Ecto neural progenitor cell (in vitro differentiated cells): ENCODE measurements at regions not wholly inside any gene's neighbourhood (a gene's known extent, or its start where the extent isn't known, plus 50 kb on each side); places are given as distances from the start of the nearest gene placed in this dataset.

Source experiments
- DNase-seq: peaks from one replicate; pipeline ENCODE4 v3.0.0-alpha.2; 2018; ENCODE audit warnings: low spot score

DNA sequence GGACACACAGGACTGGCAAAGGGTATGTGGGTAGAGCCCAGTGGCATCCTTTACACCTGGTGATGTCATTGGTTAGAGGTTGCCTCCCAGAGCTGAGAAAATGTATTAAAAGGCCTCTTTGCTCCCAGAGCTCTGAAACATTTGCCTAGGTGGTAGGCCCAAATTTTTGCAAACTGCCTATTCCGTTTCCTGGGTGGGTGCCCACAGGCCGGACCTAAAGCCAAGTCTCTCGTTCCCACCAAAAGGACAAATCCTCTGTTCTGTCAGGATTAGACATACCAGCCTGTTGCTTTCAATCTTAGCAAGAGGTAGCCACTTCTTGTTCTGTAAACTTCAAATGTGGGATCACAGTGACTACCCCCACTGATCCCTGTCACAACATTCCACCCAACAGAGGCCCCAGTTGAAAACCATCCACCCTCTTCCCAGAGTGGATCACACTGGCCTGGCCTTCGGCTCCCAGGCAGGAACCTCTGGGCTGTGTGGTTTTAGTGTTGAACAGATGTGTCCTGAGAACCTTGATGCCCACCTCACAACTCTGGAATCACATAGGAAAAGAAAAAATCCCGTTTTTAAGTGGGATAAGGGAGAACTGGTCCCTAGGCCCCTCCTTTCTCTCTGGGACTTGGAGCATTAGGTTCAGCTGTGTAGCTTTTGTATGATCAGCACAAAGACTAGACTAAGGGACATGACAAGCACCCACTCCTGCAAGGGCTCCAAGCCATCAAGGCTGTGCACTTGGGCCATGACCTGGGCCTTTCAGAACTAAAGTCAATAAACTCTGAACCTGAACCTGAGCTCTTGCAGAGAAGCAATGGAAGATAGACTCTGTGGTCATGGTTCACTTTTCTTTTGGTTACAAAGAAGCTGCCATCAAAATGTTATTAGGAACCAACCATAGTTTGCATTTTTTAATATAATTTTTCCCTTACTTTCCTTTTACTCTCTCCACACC is 211.3 kb downstream of the CYP26B1 start:
- no peak for DNase-seq

DNA sequence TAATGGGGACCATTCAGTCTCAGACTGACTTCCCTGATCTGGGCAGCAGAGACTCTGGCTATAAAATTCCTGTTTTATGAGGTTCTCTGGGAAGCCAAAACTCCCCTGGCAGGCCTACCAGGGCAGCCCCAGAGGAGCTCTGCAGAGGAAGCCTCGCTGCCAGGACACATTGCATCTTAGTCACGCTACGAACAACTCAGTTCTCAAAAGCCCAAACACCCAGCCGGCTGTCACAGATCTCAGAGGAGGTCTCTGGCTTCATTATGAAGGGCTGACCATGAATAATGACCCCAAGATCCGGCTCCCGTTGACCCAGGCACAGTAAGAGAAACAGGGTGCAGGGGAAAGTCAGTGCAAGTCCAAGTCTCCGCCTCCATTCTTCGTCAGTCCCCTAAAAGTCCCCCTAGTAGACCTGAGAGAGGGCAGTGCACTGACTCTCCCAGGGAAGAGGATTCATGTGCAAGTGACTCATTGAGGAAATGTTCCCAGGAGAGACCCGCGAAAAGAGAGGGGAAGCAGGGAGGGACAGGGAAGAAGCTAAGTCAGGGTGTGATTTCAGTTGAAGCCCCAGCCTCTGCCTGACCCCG is 212.3 kb downstream of the CYP26B1 start:
- no peak for DNase-seq

DNA sequence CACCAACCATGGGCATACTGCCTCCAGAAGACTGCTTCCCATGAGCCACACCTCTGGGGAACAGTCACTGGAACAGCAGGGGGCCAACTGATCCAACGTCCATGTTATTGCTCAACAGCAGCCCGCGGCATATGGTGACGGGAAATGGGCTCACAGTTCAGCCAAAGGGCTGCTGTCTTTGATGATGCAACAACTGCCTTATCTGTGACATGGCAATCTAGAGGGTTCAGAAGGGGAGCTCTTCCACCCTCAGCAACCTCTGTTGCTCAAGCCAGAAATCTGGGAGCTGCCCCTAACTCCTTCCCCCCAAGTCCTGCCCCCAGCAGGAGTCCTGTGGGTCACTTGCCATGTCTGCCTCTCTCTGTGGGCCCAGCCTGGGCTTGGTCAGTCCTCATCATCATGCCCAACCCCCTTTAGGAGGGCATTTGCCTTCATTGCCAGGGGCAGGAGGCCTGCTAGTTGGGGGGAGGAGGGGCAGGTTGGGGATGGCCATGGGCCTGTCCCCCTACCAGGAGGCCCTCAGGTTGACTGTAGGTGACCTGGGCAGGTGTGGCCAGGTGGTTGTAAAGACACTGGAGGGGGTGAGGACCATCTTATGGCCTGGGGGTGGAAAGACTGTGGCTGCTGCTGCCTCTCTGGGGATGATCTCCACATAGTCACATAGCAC is 212.9 kb downstream of the CYP26B1 start:
- DNase-seq, result no peak

DNA sequence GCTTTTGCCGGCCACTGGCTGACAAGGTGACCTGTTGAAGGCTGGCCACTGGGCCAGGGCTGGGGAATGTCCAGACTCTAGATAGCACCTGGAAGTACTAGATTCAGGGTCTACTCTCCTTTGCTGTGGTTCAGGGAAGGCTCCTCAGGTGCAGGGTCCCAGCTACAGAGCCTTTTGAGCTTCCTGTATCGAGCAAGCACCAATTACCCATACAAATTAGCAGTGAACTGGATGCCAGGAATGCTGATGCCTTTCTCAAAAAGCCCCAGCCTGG is 213.4 kb downstream of the CYP26B1 start:
- no peak for DNase-seq

DNA sequence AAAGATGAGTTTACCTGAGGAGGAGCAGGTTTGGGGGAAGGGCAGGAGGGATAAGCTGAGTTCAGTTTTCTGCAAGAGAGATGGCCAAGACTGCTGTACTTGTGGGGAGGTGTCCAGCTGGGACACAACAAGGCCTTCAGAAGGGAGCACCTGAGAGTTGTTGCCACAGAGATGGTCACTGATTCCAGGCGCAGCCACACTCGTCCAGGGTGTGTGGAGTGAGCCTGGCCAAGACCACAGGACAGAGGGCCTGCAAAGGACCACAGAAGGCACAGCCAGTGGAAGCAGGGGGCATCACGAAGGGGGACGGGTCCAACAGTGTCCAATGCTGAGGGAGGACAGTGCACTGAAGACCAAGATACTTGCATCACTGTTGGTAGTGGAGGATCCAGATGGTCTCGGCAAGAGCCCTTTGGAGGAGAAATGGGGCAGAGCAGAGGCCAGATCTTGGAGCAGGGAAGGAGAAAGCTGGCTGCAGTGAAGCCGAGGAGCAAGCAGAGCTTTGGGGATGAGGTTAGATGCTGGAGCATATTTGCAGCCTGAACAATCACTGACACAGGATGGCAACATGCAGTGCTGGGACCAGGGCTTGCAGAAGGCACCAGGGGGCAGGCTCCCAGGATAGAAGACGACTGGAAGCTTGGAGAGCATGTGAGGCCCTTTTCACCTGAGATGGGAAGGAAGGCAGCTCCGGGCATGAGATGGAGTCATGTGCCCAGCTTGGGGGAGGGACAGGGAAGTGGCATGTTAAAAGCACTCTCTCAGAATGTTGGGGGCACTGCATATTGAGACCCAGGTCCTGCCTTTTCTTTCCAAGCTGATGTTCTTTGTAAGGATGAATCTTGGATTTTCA is 214.0 kb downstream of the CYP26B1 start:
- no peak for DNase-seq

DNA sequence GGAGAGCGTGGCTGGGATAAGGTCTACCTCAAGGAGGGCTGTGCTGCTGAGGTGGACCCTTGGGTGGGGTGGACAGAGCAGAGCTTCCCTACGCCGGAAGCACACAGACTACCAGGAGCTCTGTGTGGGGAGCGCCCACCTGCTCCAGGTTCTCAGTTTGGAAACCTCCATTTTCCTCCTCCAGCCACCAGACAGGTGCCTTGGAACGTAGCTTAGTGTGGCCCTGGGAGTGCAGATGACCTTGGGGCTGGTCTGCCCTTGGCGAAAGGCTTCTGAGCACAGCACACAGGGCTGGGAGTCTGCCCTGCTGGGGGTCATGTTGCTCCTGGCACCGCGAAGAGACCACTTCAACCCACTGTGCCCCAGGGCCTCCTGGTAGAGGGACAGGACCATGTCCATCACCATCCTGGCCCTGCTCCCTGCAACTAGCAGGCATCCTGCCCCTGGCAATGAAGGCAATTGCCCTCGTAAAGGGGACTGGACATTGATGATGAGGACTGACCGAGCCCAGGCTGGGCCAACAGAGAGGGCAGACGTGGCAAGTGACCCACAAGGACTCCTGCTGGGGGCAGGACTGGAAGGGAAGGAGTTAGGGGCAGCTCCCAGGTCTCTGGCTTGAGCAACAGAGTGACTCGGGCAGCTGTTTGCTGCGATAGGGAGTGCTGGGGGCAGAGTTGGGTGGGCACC is 214.7 kb downstream of the CYP26B1 start:
- DNase-seq, result peak; percentile 28

DNA sequence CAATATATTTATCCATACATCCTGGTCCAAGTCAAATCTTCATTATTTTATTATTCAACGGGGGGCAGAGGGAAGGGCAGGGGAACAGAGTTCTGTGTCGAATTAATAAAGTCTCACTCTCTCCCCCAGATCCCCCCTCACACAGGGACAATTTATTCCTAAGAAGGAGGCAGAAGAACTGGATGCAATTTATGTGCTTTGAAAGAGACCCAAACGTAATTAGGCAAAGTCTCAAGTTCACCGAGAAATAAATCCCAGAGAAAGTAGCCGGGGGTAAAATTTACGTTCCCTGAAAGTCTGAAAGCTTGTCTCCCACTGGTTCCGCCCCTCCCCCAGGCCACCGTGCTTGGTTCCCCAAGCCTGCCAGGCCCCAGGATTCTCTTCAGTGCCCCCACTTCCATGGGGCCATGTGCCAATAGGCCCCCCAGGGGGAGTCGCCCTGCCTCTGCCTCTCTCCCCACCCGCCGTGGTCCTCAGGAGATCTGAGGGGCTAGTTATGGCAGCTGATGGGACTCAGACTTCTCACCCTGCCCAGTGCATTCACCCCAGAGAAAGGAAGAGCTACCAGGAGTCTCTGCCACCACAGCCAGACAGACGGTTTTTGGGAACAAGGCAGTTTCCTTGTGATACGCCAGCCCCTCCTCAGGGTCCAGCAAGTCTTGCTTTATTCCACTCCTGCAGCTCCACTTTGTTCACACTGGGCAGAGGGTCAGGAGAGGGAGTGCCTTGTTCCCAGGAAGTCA is 215.5 kb downstream of the CYP26B1 start:
- DNase-seq, result peak; percentile 36

DNA sequence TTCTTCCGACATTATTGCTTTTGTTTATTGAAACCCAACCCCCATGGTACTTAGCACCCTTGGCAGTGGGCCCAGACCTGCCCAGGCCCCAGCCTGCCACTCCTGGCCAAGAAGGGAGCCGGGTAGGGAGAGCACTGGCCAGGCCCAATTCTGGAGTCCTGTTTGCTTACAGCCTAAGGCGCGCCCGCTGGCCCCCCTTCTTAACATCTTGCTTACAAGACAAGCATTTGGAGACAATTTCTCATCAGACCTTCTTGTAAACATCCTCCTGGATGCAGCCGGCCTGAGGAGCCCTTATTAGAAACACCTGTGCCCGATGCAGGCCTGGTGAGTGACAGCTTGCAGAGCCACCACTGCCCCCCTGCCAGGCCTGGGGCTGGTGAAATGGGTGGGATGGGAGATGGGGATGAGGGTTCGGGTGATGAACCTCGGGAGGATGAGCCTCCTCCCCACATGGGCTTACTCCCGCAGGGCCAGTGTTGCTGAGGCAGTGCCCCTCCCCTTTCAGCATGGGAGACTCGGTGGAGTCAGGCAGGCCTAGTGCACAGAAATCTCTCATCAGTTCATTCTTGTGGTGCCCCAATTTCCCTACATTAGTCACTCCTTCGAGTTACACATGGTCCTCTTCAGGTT is 217.5 kb downstream of the CYP26B1 start:
- peak; percentile 33 for DNase-seq

DNA sequence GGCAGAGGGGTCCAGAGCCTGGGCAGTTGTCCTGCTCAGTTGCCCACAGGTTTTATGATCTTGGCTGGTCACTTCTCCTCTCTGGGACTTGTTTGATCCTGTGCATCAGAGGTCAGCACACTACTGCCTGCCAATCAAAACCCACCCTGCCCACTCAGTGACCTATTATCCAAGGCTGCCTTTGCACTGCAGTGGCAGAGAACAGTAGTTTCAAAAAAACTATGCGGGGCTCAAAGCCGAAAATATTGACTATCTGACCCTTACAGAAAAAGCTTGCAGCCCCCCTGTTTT is 218.2 kb downstream of the CYP26B1 start:
- DNase-seq, result no peak

DNA sequence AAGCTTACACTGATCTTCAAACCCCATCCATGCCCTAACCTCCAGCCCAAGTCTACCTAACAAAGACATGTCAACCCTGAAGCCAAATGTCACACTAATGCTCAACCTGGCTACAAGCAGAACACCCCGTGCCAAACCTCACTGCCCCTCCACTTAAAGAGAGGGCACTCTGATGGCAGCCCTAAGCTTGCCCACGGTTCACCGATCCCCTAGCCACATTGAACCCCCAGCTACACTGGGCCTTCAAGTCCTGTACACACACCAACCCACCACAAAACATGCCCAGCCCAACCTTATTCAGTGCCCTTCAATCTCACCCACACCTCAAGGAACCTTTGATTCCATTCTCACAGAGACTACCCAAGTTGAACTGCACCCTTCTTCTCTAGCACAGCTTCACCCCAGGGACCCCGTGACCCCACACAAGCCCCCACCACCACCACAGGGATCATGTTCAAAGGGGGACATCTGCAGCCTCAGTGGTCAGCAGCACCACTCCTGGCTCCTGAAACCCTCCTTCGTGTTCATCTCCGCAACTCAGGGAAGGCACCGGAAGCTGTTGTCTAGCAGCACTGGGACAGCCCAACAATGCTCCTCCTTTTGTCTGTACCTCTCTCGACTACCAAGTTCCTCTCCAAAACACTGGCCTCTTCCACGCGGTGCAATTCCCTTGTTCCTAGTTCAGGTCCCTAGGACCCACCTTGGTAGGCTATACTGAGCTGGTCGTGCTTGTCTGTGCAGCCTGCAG is 218.8 kb downstream of the CYP26B1 start:
- DNase-seq, result peak; percentile 33

DNA sequence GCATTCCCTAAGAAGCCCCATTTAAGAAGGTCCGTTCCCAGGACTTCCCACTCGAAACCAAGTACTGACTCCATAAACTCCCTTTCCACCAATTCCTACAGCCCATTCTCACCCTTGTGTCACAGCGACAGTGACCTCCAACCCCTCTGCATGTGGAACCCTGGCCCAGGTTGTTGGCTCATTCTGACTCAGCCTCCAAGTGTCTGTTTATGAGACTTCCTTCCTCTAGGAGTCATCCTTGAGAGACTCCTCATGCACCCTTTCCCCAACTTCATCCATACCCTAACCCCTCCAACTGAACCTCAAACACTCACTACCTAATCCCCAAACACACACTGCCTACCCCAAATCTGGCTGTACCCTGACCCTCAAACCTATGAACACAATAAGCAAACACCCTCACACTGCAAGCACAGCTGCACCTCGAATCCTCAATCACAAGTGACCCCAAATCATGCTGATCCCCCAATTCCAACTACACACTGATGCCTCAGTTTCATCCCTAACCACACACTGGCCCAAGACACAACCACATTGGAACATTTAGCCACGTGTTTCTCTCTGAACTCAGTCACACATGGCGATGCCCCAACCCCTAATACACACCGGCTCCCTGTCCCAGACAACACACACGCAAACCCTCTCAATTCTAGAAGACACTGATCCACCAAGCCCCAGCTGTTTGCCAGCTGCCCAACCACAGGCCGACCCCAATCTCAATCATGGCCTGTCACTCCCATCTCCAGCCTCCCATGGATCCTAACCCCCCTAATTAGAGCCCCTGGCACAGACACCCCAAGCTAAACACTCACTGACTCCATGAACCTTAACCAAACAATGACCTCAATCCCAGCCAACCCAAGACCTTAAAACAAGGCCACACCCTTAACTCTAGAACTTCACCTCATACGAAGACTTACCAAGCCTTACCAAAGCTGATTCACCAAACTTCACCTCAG is 219.6 kb downstream of the CYP26B1 start:
- DNase-seq, result peak; percentile 27

DNA sequence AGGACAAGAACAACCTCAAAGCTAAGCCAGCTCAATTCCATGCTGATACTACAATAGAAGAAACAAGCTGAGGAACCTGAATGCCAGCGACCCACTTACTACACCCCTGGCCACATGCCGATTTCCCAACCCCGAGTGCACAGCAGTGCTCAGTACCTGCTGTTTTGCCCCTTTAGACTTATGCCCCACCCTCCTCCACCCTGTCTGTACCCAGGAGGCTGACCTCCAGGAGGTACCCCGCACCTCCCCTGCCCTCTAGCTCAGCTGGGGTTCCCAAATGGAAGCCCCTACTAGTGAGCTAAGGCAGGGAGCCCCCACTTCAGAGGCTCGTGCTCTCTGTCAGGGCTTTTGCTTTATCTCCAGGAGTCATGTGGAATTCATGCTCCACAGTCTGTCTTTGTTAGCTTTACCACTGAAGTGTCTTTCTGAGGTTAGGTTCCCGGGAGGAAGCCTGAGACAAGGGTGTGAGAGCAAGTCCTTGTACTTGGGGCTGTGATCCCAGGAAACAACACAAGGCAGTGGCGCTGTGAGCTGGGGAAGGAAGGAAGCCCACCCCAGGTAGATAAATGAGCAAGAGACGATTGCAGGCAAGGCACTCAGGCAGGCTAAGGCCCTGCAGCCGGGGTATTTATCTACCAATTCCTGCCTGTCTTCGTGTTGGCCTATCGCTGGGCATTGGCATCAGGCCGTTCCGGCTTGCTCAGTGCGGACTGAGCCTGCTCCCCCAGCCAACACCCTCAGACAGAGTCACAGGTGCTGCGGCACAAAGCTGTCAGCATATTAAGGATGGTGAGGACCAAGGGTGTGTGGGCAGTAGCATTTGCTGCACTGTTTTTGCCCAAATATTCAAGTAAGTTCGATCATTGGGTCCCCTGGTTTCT is 220.5 kb downstream of the CYP26B1 start:
- peak; percentile 23 for DNase-seq

DNA sequence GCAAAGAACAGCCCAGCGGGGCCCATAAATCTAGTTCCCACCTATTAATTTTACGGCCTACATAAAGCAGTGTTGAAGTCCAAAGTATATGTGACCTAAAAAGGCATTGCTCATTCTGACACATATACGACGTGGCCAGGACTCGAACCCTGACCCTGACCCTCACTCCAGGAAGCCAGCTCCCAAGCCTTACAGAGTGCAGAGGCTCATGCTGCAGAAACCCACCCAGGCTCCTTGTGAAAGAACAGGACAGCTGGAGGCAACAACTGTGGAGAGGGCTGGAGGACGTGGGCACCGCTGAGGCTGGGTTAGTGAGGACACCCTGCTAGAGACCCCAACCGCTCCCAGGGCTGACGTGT is 221.6 kb downstream of the CYP26B1 start:
- no peak for DNase-seq

DNA sequence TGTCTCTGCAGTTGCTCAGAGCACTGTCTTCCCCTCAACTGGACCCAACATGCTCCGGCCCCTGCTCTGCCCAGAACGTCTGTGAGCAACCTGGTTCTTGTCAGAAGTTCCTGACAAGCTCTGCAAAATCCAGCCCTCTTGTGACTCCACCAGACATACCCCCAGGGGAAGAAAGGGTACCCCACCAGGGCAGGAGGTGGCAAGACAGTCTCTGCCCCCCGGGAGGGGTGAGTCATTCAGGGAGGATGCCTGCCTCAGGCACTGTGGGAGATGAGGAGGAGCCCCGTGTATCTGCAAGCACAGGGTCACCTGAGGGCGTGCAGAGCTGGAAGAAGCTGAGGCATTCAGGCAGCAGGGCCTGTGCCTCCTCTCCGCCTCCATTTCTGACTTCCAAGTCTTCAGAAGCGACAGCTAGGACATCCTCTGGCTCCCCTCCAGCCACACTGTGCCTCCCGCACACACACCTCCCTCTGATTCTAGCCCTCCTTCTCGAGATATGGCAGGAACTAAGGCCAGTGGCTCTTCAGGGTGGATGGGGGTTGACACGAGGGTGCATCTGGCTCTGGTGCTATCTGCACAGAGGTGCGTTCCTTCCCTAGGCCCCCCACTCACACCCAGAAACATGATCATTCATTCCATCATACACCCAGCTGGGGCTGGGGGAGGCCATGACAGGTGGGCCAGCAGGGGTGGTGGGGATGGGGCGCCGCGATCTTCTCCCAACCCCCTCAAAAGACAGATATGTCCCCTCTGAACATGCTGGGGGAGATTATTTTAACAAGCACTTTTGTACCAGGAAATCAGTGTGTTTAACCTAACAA is 222.2 kb downstream of the CYP26B1 start:
- DNase-seq, result peak; percentile 43

DNA sequence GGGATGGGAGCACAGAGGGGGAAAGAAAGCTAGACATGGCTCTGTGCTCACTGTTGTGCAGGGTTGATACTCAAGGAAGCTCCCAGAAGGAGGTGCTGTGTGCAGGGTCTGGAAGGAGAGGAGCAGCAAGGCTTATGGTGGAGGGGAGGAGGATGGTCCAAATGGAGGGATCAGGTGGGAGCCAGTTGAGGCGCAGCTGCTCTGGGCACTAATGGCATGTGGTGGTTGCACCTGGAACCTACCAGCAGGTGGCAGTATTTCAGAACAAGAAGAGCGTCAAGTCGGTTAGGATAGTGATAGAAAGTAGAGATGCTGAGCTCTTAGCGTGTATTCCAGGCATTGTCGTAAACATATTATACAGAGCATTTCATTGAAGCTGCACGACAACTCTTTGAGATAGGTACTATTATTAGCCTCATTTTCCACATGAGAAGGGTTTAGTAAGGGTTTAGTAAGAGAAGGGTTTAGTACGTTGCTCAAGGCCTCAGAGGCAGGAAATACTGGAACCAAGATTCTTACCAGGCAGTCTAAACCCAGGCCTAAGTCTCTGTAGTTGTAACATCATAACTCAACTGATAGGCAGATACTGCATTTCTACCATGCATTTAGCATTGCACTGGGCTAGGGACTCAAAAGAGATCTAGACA is 223.7 kb downstream of the CYP26B1 start:
- peak; percentile 79 for DNase-seq

DNA sequence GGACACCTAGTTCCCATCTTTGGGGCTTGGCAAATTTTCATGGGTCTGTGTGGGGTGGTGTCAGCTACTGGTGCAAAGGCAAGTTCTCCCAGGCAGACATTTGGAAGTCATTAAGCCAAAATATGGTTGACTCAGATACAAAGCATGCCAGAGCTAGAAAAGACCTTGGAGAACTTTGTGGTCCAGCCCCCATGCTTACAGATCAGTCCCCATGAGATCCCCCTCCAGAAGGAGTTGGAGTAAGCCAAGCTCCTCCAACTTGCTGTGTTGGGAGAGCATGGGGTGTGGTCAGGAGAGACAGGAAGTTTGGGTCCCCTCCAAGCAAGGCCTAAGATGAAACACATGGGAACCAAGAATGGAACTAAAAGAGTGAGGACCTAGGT is 224.5 kb downstream of the CYP26B1 start:
- DNase-seq, result peak; percentile 25
